Panc1 (cell line): ENCODE measurements at regions not wholly inside any gene's neighbourhood (a gene's known extent, or its start where the extent isn't known, plus 50 kb on each side); places are given as distances from the start of the nearest gene placed in this dataset.

Experiments used
- ATAC-seq: fragments of 200-7000 bp; cut with Tn5 transposase; 2 replicates; pipeline ENCODE4 v1.9.1; 2020; ENCODE audit warnings: mild to moderate bottlenecking, moderate library complexity
- BruUV-seq: library from RNA; stranded (reverse); fragments of 400-500 nt; replicated peaks from 2 replicates; lab custom pipeline; 2021; lab: Mats Ljungman, UMichigan
- CTCF ChIA-PET: fragments of 300-600 bp; sonication (Branson Sonifier 250); formaldehyde crosslinking; loops from one replicate; lab custom pipeline; 2022; ENCODE audit warnings: antibody characterized with exemption; lab: Charles Lee
- POLR2A ChIA-PET: fragments of 300-600 bp; sonication (Branson Sonifier 250); formaldehyde crosslinking; loops from one replicate; lab custom pipeline; 2022; ENCODE audit warnings: antibody characterized with exemption; lab: Charles Lee
- DNase-seq: peaks from one replicate; pipeline ENCODE4 v3.0.0-alpha.2; 2010; ENCODE audit warnings: low read depth, low spot score
- H3K27ac ChIP-seq: 2 replicates; pipeline ENCODE4 v1.5.1; 2011; ENCODE audit warnings: mild to moderate bottlenecking, low read length, inconsistent platforms
- H3K27me3 ChIP-seq: fragments of 200-500 bp; sonication (Bioruptor generic); 2 replicates; pipeline ENCODE4 v1.6.0; 2014; ENCODE audit warnings: low read length, inconsistent platforms; ENCODE audit not compliant: control insufficient read depth, insufficient read depth
- H3K36me3 ChIP-seq: fragments of 200-500 bp; sonication (Bioruptor generic); 2 replicates; pipeline ENCODE4 v1.5.1; 2014; ENCODE audit warnings: inconsistent platforms, mild to moderate bottlenecking, low read length, moderate library complexity; ENCODE audit not compliant: control insufficient read depth, insufficient read depth
- H3K4me1 ChIP-seq: 2 replicates; pipeline ENCODE4 v1.5.1; 2011; ENCODE audit warnings: inconsistent platforms, mild to moderate bottlenecking, low read length, moderate library complexity; ENCODE audit not compliant: control insufficient read depth, insufficient read depth
- H3K4me3 ChIP-seq, 2 experiments: 2 replicates each; pipeline ENCODE4 v1.5.1; 2011 to 2012; ENCODE audit warnings: low read depth in 2 of 2, low read length in 2 of 2, mild to moderate bottlenecking in 2 of 2, inconsistent platforms in 1 of 2, moderate library complexity in 1 of 2
- H3K9me3 ChIP-seq: fragments of 200-500 bp; sonication (Bioruptor generic); 2 replicates; pipeline ENCODE4 v1.5.1; 2014; ENCODE audit warnings: low read depth, mild to moderate bottlenecking, inconsistent platforms, low read length, moderate library complexity; ENCODE audit not compliant: control insufficient read depth, insufficient read depth
- POLR2AphosphoS5 ChIP-seq: IDR thresholded peaks from 2 replicates; pipeline ENCODE4 v1.6.1; 2012; ENCODE audit warnings: mild to moderate bottlenecking, low read depth, low read length, moderate library complexity
- SIN3A ChIP-seq: IDR thresholded peaks from 2 replicates; pipeline ENCODE4 v1.6.1; 2012; ENCODE audit warnings: low read depth, mild to moderate bottlenecking, low read length, moderate library complexity, borderline replicate concordance; ENCODE audit not compliant: insufficient read depth
- in situ Hi-C: cut with HindIII; loops from 2 replicates; pipeline ENCODE4 v1.10.0; 2016; ENCODE audit warnings: low sequenced_read_pairs, low pct_unique_long_range_greater_than_20kb
- intact Hi-C: fragments of 100-400 bp; cut with micrococcal nuclease; formaldehyde crosslinking; loops from one replicate; pipeline ENCODE4 v1.10.0; 2022; ENCODE audit not compliant: unreplicated experiment
- TF ChIP-seq, protein P1 (sequence below): fragments of 450-650 bp; IDR thresholded peaks from 2 replicates; pipeline ENCODE4 v1.5.1; 2017; ENCODE audit warnings: mild to moderate bottlenecking
- TF ChIP-seq, protein P2 (sequence below), 2 experiments: IDR thresholded peaks; 2 replicates each; pipeline ENCODE4 v1.6.1; 2011 to 2012; ENCODE audit warnings: low read depth in 2 of 2, control low read depth in 1 of 2, low read length in 1 of 2, mild to moderate bottlenecking in 1 of 2, moderate library complexity in 1 of 2; ENCODE audit not compliant: insufficient read depth in 1 of 2

DNA sequence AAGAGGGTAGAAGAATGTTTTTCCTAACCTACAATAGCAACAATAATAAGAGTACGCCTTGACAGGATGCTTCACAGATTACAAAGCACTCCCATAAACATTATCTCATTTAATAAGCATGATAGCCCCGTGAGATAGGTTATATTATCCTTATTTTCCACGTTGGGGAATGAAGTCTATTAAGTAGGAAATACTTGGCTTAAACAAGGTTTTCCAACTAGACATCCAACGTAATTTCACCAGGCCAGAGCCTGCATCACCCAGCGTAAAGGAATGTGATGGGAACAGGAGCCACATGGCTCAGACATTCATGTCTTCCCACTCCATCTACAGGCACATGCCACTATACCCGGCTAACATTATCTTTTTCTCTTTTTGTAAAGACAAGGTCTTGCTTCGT lies 223.4 kb upstream of the AMIGO2 start:
- no peak overlapping the region for H3K27ac ChIP-seq
- ATAC-seq (no peak), DNase-seq (no peak)
- no TSS peak for BruUV-seq
- H3K9me3 ChIP-seq: no peaks in the 10 kb centered on the region
- H3K4me3 ChIP-seq: no peak overlapping the region
- H3K4me1 ChIP-seq: no peaks in the 10 kb centered on the region
- in situ Hi-C loops (no loop called here), intact Hi-C loops (no loop called here)
- H3K27me3 ChIP-seq: no peaks in the 10 kb centered on the region
- H3K36me3 ChIP-seq: no peaks in the 10 kb centered on the region
- CTCF ChIA-PET: interaction anchor here (0.7 kb wide), 1 partner anchor 1177 kb away, joined by 3 read pairs; no protein-coding TSS in a partner anchor
- TF ChIP-seq POLR2AphosphoS5 (no peak), SIN3A (no peak)
- TF ChIP-seq, protein P1, sequence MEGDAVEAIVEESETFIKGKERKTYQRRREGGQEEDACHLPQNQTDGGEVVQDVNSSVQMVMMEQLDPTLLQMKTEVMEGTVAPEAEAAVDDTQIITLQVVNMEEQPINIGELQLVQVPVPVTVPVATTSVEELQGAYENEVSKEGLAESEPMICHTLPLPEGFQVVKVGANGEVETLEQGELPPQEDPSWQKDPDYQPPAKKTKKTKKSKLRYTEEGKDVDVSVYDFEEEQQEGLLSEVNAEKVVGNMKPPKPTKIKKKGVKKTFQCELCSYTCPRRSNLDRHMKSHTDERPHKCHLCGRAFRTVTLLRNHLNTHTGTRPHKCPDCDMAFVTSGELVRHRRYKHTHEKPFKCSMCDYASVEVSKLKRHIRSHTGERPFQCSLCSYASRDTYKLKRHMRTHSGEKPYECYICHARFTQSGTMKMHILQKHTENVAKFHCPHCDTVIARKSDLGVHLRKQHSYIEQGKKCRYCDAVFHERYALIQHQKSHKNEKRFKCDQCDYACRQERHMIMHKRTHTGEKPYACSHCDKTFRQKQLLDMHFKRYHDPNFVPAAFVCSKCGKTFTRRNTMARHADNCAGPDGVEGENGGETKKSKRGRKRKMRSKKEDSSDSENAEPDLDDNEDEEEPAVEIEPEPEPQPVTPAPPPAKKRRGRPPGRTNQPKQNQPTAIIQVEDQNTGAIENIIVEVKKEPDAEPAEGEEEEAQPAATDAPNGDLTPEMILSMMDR: no peak
- POLR2A ChIA-PET: no interaction called here

DNA sequence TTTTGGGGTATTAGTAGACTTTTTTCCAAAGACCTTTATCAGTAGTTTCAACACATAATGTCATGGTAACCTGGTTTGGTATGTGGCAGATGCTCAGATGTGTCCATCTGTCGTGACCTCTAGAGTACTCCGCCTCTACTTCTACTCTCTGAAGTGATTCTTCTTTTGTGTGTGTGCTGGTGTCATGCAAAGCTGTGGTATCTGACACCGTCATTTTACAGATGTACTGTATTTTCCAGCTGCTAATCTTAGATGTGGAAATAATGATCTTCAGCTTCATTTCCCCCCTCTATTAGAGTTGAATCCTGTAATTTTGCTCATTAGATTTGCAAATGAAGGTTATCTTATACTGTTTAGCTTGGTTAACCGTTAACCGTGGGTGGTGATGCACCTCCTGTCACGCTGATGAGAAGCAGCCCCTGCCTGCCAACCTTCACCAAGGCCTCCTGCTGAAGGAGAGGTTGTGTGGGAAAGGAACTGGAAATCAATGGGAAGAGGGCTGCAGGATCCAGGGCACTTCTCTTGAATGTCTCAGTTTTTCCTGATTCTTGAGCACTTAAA lies 222.4 kb upstream of the AMIGO2 start:
- H3K4me3 ChIP-seq: no peak overlapping the region
- no peak for DNase-seq
- H3K27me3 ChIP-seq: no peaks in the 10 kb centered on the region
- no peaks in the 10 kb centered on the region for H3K36me3 ChIP-seq
- no TSS peak for BruUV-seq
- ChIA-PET CTCF (no interaction called here), POLR2A (no interaction called here)
- in situ Hi-C loops (no loop called here), intact Hi-C loops (no loop called here)
- H3K4me1 ChIP-seq: no peaks in the 10 kb centered on the region
- no peak overlapping the region for H3K27ac ChIP-seq
- no peak for ATAC-seq
- TF ChIP-seq, protein P2, sequence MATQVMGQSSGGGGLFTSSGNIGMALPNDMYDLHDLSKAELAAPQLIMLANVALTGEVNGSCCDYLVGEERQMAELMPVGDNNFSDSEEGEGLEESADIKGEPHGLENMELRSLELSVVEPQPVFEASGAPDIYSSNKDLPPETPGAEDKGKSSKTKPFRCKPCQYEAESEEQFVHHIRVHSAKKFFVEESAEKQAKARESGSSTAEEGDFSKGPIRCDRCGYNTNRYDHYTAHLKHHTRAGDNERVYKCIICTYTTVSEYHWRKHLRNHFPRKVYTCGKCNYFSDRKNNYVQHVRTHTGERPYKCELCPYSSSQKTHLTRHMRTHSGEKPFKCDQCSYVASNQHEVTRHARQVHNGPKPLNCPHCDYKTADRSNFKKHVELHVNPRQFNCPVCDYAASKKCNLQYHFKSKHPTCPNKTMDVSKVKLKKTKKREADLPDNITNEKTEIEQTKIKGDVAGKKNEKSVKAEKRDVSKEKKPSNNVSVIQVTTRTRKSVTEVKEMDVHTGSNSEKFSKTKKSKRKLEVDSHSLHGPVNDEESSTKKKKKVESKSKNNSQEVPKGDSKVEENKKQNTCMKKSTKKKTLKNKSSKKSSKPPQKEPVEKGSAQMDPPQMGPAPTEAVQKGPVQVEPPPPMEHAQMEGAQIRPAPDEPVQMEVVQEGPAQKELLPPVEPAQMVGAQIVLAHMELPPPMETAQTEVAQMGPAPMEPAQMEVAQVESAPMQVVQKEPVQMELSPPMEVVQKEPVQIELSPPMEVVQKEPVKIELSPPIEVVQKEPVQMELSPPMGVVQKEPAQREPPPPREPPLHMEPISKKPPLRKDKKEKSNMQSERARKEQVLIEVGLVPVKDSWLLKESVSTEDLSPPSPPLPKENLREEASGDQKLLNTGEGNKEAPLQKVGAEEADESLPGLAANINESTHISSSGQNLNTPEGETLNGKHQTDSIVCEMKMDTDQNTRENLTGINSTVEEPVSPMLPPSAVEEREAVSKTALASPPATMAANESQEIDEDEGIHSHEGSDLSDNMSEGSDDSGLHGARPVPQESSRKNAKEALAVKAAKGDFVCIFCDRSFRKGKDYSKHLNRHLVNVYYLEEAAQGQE (IDR thresholded peaks at IDR 0.05; ENCODE audit: insufficient read depth in 1 of 2, low read depth in 2 of 2, low read length in 1 of 2): no peak
- no peak for TF ChIP-seq POLR2AphosphoS5
- TF ChIP-seq, protein P1: no peak
- no peaks in the 10 kb centered on the region for H3K9me3 ChIP-seq
